Posterior cingulate gyrus (tissue), 11 donors: ENCODE measurements at regions not wholly inside any gene's neighbourhood (a gene's known extent, or its start where the extent isn't known, plus 50 kb on each side); places are given as distances from the start of the nearest gene placed in this dataset.
"Not testable (repeated sequence)": the region's sequence is repeated elsewhere in the genome, so short reads cannot be mapped to it uniquely, and the experiment has no call there.

Experiments used
- DNase-seq, 10 donors: peaks; one replicate each; pipeline versions ENCODE4 v3.0.0 to v3.0.0-alpha.2; 2020 to 2021; ENCODE audit warnings: mixed read lengths in 3 of 10
- intact Hi-C: fragments of 100-400 bp; cut with DNase I; formaldehyde crosslinking; loops from one replicate; pipeline ENCODE4 v1.15.1; 2023

DNA sequence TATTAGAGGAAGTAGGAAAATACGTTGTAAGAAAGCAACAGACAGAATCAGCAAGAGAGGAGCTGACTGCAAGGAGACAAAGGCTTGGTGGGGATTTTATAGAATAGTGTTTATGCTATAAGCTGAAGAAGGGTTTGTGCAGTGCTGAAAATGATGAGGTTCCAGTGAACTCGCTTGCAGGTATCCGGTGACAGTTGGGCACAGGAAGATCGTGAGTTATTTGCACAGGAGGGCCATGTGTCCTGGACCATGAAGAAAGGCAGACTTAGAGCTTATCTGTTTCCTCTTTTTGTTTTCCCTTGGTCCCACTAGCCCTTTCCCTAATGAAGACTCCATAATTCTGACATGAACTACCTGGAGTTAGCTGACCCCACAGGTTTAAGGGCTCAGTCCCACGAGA lies 61.4 kb downstream of the NXNL2 start:
- DNase-seq, result no peak
- intact Hi-C loops, result loop anchor here (10.0 kb wide), 2 partner anchors 48 to 138 kb away; no protein-coding TSS in a partner anchor

DNA sequence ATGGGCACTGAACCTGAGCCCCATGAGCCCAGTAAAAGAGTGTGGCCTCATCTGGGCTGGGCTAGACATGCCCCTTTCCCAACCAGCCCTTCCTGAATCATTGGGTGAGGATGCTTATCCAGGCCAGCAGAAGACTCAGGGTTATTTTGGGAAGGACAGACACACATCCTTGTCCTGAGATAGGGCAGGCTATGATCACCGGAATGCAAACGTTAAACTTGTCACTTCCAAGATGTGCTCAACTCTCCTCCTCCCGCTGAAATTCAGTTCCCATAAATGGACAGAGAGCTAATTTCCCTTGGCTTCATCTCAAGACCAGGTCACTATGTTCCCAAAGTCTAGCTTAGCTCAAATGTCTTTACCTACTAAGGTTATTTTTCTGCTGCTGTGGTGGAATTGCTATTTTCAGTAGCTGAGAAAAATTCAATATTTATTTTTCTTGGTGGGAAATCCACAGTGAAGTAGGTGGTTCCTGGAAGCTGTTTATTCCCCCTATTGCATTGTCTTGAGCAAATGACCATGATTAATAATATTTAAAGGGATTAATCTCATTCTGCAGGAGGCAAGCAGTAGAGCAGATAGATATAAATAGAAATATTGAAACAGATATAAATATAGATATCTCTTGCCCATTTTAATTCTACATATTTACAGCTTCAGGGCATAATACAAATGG lies 70.0 kb downstream of the NXNL2 start:
- DNase-seq, result no peak
- intact Hi-C loops, result no loop called here

DNA sequence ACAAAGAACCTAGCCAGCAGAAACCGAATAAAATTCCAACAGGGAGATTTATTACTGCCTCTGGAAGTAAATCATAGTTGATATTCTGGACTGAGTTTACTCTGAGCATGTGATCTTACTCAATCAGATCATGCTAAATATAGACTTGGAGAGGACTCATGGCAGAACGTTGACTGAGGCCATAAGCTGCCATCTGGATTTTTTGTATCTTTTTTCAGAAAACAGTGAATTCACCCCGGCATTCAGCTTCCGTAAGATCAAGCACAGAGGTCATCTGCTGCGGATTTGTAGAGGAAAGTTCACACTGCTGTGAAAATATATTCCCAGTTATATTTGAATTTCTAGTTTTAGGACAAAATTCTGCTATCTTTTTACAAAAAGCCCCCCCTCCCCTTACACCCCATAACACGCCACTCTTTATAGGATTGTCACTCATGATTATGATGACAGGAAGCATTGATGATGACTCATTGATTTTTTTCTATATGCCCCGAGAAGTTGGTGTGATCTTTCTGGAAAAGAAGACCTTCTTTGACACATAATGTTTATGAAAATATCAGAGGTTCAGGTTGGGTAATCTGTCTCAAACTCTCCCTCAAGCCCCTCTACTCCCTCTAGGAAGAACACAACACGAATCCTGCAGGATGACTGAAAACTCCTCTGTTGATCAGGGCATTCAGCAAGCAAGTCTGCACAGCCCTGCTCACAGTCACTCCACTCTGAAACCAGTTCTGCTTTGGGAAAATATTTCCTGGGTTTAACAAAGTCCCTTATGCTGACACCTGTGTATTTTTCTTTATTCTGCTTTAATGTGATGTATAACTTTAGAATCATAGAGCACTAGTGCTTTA lies 70.8 kb downstream of the NXNL2 start:
- intact Hi-C loops, result no loop called here
- no peak for DNase-seq

DNA sequence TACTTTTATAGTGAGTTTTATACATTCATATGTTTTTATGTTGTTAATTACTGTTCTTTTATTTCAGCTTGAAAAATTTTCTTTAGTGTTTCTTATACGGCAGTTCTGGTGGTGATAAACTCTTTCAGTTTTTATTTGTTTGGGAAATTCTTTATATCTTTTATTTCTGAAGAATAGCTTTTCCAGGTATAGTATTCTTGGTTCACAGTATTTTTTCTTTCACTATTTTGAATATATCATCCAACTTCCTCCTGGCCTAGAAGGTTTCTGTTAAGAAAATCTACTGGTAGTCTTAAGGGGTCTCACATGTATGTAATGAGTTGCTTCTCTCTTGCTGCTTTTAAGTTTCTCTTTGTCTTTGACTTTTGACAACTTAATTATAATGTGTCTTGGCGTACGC lies 79.4 kb downstream of the NXNL2 start:
- intact Hi-C loops, result no loop called here
- DNase-seq, result no peak

DNA sequence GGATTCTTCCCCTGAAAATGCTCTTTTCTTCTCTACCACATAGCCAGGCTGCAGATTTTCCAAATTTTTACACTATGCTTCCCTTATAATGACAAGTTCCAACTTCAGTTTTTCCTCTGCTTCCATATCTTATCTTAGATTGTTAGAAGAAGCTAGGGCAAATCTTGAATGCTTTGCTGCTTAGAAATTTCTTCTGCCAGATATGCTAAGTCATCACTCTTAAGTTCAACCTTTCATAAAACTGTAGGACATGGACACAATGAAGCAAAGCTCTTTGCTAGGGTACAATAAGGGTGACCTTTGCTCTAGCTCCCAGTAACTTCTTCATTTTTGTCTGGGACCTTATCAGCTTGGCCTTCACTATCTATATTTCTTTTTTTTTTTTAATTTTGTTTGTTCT lies 88.7 kb downstream of the NXNL2 start:
- intact Hi-C loops, result no loop called here
- DNase-seq, result no peak

DNA sequence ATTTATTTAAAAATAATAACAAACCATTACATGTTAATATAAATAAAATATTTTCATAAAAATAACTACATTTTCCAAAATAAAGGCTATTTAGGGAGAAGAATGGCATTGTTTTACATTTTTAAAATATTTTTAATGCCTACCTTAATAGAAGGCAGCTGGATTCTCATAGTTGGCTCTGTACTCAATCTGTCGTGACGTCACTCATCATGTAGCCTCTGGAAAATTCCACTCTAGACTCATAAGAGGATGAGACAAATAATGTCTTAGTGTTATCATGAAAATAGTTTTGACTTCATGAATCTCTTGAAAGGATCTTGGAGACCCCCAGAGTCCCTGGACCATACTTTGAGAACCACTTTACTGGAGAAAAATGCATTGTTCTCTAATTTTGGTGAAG lies 93.1 kb downstream of the NXNL2 start:
- DNase-seq, result no peak

DNA sequence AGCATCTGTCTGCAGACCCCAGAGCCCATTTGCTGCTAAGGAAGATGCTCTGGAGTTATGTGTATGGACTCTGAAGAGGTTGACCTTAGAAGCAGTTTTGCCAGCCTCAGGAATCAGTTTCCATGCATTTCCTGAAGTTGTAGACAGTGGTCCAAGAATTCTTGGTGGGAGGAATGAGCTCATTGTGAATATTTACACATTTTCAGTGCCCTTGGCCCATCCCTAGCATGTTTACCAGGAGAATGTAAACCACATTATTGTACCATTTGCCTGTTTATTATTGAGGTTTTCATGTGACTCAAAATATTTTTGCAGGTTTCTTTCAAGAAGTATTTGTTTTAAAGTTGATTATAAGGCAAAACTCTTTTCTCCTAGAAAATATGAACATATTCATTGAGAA lies 93.8 kb downstream of the NXNL2 start:
- intact Hi-C loops, result no loop called here
- no peak for DNase-seq

More for the DNA sequence above, 93.1 kb downstream of the NXNL2 start:
- intact Hi-C loops, result no loop called here

DNA sequence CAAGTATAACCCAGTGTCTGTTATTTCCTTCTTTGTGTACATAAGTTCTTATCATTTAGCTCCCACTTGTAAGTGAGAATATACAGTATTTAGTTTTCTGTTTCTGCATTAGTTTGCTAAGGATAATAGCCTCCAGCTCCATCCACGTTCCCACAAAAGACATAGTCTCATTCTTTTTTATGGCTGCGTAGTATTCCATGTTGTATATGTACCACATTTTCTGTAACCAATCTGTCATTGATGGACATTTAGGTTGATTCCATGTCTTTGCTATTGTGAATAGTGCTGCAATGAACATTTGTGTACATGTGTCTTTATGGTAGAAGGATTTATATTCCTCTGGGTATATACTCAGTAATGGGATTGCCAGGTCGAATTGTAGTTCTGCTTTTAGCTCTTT lies 95.6 kb downstream of the NXNL2 start:
- intact Hi-C loops, DNase-seq: not testable (repeated sequence)

DNA sequence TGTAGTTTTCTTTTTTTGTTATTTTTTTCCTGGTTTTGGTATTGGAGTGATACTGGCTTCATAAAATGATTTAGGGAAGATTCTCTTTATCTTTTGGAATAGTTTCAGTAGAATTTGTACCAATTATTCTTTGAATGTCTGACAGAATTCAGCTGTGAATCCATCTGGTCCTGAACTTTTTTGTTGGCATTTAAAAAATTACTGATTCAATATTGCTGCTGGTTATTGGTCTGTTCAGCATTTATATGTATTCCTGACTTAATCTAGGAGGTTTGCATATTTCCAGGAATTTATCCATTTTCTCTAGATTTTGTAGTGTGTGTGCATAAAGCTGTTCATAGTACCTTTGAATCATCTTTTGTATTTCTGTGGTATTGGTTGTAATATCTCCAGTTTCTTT lies 100.2 kb downstream of the NXNL2 start:
- DNase-seq, result no peak
- intact Hi-C loops, result no loop called here

DNA sequence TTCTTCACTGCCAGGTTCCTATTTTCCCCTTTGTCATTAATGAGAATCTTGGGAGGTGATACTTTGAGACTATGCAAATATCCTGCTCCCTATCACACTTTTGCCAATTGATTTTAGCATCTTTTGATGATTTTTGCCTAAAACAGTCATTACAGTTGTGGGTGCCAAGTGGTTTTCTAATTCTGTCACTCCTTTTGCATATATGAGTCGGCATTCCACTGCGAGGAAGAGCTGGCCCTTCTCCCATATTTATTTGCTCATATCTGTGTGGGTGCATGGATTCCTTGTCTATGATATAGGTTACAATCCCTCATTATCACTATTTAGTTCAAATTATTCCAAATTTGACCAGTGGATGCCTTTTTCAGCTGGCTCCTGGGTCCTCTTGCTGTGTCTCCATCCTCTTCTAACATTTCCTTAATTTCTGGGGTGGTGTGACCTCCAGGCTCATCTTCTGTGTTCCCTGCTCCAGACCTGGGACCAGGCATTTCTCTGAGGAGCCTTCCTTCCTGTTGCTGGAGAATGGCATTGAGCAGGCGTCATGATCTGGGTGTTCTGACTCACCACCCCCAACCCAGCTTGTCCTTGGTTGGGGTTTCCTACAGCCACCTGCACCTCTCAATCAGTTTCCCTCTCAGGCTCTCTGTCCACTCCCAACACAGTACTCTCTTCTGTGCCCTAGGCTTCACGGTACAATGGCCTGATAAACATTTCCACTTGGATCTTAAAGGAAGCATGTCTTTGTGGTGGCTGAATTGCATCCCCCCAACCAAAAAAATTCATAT lies 106.7 kb downstream of the NXNL2 start:
- DNase-seq, result no peak
- intact Hi-C loops, result loop anchor here (10.0 kb wide), 1 partner anchor 47 kb away; no protein-coding TSS in a partner anchor

DNA sequence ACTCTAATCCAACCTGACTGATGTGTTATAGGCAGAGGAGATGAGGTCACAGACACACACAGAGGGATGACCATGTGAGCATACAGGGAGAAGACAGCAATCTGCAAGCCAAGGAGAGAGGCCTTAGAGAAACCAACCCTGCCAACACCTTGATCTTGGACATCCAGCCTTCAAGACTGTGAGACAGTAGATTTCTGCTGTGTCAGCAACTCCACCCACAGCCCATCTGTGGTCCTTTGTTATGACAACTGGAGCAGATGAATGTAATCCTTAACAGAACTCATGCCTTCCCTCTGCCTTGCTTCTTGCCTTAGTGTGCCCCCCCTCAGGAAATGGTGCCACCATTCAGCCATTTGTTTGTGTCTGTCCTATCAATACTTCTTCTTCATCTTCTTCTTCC lies 107.4 kb downstream of the NXNL2 start:
- DNase-seq, result no peak
- intact Hi-C loops, result loop anchor here (10.0 kb wide), 1 partner anchor 48 kb away; no protein-coding TSS in a partner anchor

DNA sequence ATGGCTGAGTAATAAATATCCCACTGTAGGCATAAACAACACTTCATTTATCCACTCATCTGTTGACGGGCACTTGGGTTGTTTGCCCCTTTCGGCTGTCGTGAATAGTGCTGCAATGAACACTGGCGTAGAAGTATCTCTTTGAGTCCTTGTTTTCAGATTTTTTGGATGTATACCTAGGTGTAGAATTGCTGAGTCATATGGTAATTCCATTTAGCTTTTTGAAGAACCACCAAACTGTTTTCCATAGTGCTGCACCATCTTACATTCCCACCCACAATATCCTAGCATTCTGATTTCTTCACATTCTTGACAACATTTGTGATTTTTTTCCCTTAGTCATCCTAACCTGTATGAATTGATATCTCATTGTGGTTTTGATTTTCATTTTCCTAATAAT lies 109.0 kb downstream of the NXNL2 start:
- DNase-seq, result no peak
- intact Hi-C loops, result loop anchor here (10.0 kb wide), 1 partner anchor 49 kb away; no protein-coding TSS in a partner anchor

DNA sequence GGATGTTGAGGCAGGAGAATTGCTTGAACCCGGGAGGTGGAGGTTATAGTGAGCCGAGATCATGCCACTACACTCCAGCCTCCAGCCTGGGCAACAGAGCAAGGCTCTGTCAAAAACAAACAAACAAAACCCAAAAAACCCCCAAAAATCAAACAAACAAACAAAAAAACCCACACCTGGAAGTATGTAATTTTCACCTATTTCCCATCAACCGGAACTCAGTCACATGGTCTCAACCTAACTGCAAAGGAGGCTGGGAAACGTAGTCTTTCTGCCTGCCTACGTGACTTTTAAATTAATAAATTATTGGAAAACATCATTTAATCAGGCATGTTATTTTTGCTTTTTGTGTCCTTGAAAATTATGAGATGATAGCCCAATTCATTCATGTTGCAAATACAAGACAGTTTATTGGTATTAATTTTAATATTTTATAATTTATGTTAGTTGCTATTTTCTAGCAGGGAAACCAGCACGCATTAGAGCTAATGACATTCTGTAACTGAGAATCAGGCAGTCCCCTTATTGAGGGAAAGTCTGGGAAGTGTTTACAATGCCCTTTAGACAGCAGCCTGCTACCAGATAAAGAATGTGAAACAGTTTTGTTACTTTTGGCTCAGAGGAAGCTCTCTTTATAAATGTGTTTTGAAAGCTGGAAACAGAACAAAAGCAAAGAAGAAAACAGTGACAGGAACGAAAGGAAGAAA lies 110.3 kb downstream of the NXNL2 start:
- no peak for DNase-seq
- intact Hi-C loops, result loop anchor here (10.0 kb wide), 1 partner anchor 51 kb away; no protein-coding TSS in a partner anchor

DNA sequence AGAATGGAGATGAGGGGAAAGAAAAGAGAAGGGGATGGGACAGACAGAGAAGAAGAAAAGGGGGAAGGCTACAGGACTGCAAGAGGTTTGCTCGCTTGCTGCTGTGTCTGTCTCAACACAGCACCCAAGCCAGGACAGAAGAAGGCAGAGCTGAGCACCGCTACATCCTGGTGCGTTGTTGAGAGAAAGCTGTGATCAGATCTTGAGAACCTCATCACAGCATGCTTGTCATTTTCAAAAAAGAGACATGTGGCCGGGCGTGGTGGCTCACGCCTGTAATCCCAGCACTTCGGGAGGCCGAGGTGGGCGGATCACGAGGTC lies 110.9 kb downstream of the NXNL2 start:
- DNase-seq, result peak in 1 of 10 donors; percentile 75
- intact Hi-C loops, result loop anchor here (10.0 kb wide), 1 partner anchor 51 kb away; no protein-coding TSS in a partner anchor

DNA sequence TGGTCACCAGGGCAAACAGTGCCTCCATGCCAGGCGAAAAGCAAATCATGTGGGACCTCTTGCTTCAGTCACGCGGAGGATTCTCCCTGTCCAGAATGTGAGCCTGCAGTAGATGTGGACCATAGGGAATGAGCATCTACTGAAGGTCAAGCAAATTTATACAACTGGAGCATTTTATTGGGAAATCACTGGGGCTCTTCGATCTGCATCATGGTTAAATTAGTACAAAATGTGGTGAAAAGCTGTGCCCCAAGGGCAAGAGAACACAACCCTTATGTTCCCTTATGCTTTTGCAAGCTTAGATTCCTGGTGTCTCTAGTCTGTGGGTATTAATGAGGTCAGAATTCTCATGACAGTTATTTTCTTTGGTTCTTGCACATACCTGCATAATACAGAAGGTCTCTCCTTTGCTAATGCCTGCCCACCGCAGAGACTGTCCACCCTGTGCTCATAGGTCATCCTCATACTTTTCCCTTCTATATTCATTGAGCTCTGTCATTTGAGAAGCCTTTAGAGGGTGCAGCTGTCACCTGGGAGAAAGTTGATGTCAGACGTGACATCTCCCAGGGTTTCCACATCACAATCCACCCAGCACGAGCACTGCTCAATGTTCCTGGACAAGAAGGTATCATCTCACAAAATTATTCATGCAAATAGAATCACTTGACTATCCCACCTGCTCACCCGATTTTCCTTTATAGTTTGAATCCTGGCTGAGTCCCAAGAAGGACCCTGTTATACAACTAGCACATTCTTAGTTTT lies 111.7 kb downstream of the NXNL2 start:
- intact Hi-C loops, result loop anchor here (10.0 kb wide), 1 partner anchor 52 kb away; no protein-coding TSS in a partner anchor
- DNase-seq, result no peak

DNA sequence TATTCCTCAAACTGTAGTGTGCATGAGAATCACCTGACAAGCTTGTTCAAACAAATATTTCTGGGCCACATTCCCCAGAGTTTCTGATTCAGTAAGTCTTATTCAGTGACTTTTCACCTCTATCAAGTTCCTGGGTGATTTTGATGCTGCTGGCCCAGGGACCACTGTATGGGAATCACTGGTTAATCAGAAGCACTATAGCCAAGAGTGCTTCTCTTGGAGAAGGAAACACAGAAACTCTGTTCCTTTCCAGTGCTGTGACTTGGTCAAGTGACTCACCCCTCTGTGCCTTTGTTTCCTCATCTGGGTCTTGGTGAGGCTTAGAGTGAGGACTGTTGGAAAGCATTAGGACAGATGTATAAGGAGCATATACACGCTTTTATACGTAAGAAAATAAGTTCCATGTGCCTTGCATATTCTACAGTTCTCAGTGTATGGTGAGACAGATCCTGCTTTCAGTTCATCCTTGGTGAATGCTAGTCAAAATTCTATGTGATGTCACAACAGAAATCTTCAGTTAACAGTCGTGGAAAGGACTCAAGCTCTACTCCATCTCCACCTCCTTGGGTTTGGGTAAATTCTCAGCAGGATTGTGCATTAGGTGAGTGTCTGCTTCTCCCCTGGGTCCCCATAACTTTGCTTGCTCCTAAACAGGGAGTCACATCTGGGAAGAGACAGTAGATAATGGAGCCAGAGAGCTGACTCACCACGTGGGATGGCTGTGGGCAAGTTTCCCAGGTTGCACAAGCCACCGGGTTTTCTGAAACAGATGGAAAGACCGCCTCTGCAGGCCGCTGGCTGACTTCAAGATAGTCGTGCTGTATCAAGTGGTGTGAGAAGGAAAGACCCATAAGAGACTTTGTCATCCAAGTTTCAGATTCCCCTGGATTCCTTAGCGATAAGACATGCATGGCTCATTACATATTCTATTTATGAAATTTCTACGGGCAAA lies 117.0 kb downstream of the NXNL2 start:
- DNase-seq, result peak; percentile 46 to 95 (median 73)

DNA sequence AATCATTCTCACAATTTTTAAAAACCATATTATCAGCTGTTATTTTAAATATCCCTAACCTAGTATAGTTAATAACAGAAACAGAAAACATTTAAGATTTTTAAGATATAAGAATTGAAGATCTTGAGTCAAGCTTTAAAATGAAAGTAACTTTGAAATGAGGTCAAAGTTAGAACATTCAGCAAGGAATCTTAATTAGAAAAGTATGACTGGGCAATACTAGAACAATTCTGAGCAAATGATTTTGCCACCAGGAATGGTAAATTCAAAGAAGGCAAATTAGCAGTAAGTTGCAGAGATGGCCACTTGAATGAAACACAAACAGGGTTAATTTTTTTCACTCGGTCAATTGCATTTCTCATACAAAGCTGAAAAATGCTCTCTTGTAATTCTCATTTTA lies 117.9 kb downstream of the NXNL2 start:
- intact Hi-C loops, result no loop called here
- no peak for DNase-seq

More for the DNA sequence above, 117.0 kb downstream of the NXNL2 start:
- intact Hi-C loops, result no loop called here

DNA sequence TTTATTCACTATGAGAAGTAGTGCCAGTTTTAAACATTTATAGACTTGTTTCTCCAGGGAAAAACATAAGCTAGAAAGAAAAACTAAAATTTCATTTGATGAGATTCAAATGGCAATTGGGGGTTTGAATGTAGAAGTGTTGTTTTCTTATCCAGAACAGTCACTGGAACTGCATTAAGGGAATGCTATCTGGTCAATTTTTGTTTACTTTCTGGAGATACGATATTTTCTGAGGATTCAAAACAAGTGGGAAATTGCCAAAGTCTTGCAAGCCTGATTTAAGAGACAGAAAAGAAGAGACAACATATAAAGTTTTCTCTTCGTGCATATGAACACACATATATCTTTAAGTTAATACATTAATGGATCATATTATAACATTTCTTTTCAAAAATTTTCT lies 118.4 kb downstream of the NXNL2 start:
- no peak for DNase-seq
- intact Hi-C loops, result no loop called here
